ENCODE measurements at regions not wholly inside any gene's neighbourhood (a gene's known extent, or its start where the extent isn't known, plus 50 kb on each side); places are given as distances from the start of the nearest gene placed in this dataset.
"Not testable (repeated sequence)": the region's sequence is repeated elsewhere in the genome, so short reads cannot be mapped to it uniquely, and the experiment has no call there.

- DNase-seq, result no peak
Measured at GRCh38 chr20:53856300-53857295, 213.8 kb downstream of the BCAS1 start.

DNA sequence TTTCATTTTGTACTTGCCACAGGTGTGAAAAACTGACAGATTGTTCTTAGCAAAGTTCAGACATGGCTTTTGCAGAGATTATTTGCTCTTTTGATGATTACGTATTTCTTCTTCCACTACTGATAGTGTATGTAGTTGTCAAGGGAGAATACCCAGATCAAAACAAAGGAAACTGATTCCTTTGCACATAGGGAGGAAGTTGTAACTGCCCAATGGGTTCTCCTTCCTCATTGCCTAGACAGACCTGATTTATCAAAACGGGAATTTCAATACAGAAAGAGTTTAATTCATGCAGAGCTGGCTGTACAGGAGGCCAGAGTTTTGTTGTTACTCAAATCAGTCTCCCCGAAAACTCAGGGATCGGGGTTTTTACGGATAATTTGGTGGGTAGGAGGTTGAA lies 214.7 kb downstream of the BCAS1 start:
- DNase-seq, result no peak

- not testable (repeated sequence) for DNase-seq
Measured at GRCh38 chr20:53854609-53854926, 215.8 kb downstream of the BCAS1 start.

DNA sequence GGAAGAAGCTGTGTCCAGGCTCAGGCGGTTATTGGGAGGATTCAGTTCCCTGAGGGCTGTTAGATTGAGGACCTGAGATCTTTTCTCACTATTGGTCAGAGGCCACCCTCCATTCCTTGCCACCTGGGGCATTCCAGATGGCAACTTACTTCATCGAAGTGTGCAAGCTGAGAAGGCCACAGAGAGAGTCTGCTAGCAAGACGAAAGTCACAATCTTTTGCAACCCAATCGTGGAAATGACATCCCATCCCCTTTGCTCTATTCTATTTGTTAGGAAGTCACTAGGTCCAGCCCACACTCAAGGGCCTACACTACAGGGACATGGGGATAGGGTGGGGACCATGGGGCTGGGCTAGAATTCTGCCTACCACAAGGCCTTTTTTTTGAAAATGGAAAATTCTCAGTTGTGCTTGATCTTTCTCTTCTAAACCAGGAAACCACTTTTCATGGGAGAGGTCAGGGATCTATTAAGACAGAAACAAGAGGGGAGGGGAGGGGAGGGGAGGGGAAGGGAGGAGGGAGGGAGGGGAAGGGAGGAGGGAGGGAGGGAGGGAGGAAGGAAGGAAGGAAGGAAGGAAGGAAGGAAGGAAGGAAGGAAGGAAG lies 217.2 kb downstream of the BCAS1 start:
- DNase-seq, result no peak

DNA sequence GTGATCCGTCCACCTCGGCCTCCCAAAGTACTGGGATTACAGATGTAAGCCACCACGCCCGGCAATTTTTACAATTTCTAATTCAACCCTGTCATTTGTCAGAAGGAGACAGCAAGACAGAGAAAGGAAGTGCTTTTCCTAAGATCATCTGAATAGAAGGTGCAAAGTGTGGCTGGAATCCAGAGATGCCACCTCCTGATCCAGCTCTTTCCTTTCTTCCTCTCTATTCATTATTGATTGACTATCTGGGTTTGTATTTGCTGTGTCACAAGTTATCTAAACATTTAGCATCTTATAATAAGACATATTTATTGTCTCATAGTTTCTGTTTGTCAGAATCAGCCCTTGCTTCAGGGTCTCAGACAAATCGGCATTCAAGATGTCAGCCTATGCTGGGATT lies 217.7 kb downstream of the BCAS1 start:
- no peak for DNase-seq

DNA sequence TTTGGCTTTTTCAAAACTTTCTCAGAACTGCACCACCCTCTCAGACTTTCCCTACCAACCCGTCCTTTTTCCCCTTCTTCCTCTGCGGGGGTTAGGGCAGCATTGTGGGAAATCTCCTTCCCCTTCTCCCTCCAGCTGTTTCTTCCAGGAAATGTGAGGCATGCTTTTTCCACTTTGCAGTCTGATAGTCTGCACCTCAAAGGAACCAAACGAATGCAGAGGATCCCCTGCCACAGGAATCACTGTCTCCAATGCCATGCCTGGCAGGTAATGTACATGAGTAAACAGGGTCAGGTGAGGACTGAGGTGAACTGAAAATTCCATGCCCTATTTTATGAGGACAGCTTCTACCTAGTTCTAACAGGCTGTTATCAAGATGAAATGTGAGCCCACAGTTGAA lies 218.4 kb downstream of the BCAS1 start:
- DNase-seq, result no peak

DNA sequence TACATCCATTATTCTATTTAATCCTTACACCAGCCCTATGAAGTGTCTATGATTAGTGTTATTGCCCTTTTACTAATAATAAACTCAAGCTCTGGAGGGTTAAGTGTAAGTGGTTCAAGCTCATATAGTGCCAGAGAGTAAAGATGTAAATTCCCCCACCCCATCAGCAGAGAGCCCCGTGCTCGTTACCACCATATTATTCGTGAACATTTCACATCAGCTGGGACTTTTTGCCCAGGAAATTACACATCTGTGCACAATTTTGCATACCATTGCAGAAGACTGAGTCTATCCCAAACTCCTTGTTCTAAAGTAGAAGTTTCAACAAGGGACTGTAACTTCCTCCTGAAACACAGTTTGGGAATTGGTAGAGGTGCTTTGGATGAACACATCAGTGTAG lies 220.1 kb downstream of the BCAS1 start:
- no peak for DNase-seq

DNA sequence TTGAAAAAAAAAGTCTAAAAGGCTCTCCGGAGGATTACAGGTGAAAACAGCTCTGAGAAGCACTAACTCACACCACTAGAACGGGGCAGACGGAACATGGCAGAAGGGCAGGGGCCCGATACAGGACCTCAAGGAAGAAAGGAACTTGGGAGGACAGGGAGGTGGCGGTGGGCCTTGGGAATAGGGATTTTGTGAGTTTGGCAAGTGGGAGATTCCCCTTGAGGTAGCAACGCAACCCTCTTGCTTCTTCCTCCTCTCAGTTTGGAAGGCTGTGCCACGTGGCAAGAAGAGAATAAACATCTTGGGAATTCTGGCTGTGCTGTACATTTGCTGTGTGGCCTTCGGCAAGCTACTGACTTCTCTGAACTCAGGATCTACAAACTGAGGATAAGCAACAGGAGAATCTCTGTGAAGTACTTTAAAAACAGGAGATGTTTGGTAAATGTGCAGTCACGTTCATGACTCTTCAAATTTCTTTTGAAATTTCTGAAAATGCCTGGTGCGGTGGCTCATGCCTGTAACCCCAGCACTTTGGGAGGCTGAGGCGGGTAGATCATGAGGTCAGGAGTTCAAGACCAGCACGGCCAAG lies 220.8 kb downstream of the BCAS1 start:
- no peak for DNase-seq

GRCh38 chr20:53848304-53848703 lies 222.1 kb downstream of the BCAS1 start:
- no peak for DNase-seq

DNA sequence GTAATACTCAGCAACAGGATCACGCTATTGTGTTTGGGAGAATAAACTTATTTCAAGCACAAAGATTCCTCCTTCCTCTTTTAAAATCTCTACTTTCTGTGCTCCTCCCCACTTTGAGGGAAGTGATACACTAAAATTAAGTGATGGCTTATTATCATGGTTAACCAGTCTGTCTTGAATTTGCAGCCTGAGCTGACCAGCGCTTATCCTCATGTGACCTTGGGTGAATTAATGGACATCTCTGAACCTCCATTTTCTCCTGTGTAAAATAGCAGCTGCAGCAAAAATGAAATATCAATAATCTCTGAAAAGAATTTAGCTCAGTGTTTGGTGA lies 222.6 kb downstream of the BCAS1 start:
- DNase-seq, result no peak

GRCh38 chr20:53847139-53847836 lies 223.1 kb downstream of the BCAS1 start:
- DNase-seq, result no peak

- DNase-seq, result no peak
Measured at GRCh38 chr20:53846640-53847039, 223.8 kb downstream of the BCAS1 start.

GRCh38 chr20:53845980-53846379 lies 224.4 kb downstream of the BCAS1 start:
- DNase-seq, result no peak

- no peak for DNase-seq
Measured at GRCh38 chr20:53844259-53844658, 226.1 kb downstream of the BCAS1 start.

- no peak for DNase-seq
Measured at GRCh38 chr20:53843645-53844044, 226.7 kb downstream of the BCAS1 start.

GRCh38 chr20:53842301-53843099 lies 227.9 kb downstream of the BCAS1 start:
- DNase-seq, result no peak

DNA sequence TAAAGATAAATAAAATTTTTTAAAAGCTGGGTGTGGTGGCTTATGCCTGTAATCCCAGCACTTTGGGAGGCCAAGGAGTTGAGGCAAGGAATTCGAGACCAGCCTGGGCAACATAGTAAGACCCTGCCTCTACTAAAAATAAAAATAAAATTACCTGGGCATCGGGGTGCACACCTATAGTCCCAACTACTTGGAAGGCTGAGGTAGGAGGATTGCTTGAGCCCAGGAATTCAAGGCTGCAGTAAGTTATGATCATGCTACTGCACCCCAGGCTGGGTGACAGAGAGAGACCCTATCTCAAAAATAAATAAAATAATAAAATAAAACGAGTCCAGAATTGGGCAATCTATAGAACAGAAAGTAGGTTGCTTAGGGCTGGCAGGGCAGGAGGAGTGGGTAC lies 228.7 kb downstream of the BCAS1 start:
- DNase-seq, result no peak

DNA sequence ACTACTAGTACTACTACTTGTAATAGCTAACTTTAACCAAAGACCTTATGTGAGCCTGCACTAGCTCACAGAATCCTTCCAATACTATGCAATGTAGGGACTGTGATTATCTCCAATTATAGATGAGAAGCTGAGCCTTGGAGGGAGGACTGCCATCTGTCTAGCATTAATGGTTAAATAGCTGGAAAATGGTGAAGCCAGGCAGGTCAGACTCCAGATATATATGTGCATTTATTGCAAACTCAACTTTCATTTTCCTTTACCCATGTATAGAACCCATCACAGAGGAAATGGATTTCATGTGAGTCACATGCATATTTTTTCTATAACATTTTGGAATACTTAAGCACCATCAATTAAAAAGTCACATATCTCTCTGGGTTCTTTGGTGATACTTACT lies 229.9 kb downstream of the BCAS1 start:
- DNase-seq, result no peak

- no peak for DNase-seq
Measured at GRCh38 chr20:53839423-53840176, 230.8 kb downstream of the BCAS1 start.

GRCh38 chr20:53838311-53838868 lies 232.0 kb downstream of the BCAS1 start:
- no peak for DNase-seq

Measured in tongue (tissue), 1 donor.